K562 (cell line): ENCODE measurements at regions not wholly inside any gene's neighbourhood (a gene's known extent, or its start where the extent isn't known, plus 50 kb on each side); places are given as distances from the start of the nearest gene placed in this dataset.

ENCODE experiments used
- ARID4B ChIP-seq: sonication (generic); formaldehyde crosslinking; IDR thresholded peaks from 2 replicates; pipeline ENCODE4 v1.8.0; 2022; ENCODE audit warnings: mild to moderate bottlenecking, missing genetic modification reagents
- MGA ChIP-seq: fragments of 450-650 bp; IDR thresholded peaks from 2 replicates; pipeline ENCODE4 v1.6.1; 2016; ENCODE audit warnings: mild to moderate bottlenecking, moderate library complexity
- PBX2 ChIP-seq, 2 experiments: IDR thresholded peaks in 1 of 2; conservative IDR thresholded peaks in 1 of 2; 2 replicates each; pipeline ENCODE4 v1.6.1; 2016; ENCODE audit warnings: low read depth in 2 of 2, mild to moderate bottlenecking in 1 of 2, missing compliant biosample characterization in 1 of 2, missing genetic modification characterization in 1 of 2, moderate library complexity in 1 of 2
- UBTF ChIP-seq, 2 experiments: IDR thresholded peaks; 2 replicates each; pipeline ENCODE4 v1.6.1; 2012; ENCODE audit warnings: improper control_type of control experiment in 2 of 2, low read depth in 2 of 2, low read length in 2 of 2, borderline replicate concordance in 1 of 2

GRCh38 chr3:181790561-181790960, 78.8 kb downstream of the SOX2 start (continued):
- no peak for TF ChIP-seq MGA
- no peak for TF ChIP-seq PBX2 (CRISPR knock-in tag; IDR thresholded peaks at IDR 0.05; ENCODE audit: low read depth)
- no peak for TF ChIP-seq PBX2 (tag; conservative IDR thresholded peaks at IDR 0.05; ENCODE audit: low read depth)
- no peak for TF ChIP-seq ARID4B (CRISPR knock-in tag)
- TF ChIP-seq UBTF (IDR thresholded peaks at IDR 0.05; ENCODE audit: borderline replicate concordance in 1 of 2, low read depth in 2 of 2, low read length in 2 of 2), result no peak
